T-helper 2 cell (primary cell): ENCODE measurements at regions not wholly inside any gene's neighbourhood (a gene's known extent, or its start where the extent isn't known, plus 50 kb on each side); places are given as distances from the start of the nearest gene placed in this dataset.
A peak's percentile ranks its signal among the peaks of the same experiment; 100 is the strongest.
"Not testable (repeated sequence)": the region's sequence is repeated elsewhere in the genome, so short reads cannot be mapped to it uniquely, and the experiment has no call there.

Experiments
- DNase-seq, 5 experiments: peaks; one replicate each; pipeline versions ENCODE4 v3.0.0 to v3.0.0-alpha.2; 2012 to 2022

DNA sequence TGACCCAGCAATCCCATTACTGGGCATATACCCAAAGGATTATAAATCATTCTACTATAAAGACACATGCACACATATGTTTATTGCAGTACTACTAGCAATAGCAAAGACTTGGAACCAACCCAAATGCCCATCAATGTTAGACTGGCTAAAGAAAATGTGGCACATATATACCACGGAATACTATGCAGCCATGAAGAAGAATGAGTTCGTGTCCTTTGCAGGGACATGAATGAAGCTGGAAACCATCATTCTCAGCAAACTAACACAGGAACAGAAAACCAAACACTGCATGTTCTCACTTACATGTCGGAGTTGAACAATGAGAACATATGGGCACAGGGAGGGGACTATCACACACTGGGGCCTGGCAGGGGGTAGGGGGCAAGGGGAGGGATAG lies 183.0 kb downstream of the HACE1 start:
- not testable (repeated sequence) for DNase-seq

GRCh38 chr6:104675161-104675560 lies 184.6 kb downstream of the HACE1 start:
- DNase-seq, result not testable (repeated sequence)

DNA sequence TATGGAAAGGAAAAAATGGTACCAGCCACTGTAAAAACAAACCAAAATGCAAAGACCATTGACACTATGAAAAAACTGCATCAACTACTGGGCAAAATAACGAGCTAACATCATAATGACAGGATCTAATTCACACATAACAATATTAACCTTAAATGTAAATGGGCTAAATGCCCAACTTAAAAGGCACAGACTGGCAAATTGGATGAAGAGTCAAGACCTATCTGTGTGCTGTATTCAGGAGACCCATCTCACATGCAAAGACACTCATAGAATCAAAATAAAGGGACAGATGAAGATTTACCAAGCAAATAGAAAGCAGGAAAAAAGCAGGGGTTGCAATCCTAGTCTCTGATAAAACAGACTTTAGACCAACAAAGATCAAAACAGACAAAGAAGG lies 186.6 kb downstream of the HACE1 start:
- not testable (repeated sequence) for DNase-seq

DNA sequence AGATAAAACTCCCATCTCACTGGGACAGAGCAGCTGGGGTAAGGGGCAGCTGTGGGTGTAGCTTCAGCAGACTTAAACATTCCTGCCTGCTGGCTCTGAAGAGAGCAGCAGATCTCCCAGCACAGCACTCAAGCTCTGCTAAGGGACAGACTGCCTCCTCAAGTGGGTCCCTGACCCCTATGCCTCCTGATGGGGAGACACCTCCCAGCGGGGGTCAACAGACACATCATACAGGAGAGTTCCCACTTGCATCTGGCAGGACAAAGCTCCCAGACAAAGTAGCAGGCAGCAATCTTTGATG lies 188.2 kb downstream of the HACE1 start:
- not testable (repeated sequence) for DNase-seq

DNA sequence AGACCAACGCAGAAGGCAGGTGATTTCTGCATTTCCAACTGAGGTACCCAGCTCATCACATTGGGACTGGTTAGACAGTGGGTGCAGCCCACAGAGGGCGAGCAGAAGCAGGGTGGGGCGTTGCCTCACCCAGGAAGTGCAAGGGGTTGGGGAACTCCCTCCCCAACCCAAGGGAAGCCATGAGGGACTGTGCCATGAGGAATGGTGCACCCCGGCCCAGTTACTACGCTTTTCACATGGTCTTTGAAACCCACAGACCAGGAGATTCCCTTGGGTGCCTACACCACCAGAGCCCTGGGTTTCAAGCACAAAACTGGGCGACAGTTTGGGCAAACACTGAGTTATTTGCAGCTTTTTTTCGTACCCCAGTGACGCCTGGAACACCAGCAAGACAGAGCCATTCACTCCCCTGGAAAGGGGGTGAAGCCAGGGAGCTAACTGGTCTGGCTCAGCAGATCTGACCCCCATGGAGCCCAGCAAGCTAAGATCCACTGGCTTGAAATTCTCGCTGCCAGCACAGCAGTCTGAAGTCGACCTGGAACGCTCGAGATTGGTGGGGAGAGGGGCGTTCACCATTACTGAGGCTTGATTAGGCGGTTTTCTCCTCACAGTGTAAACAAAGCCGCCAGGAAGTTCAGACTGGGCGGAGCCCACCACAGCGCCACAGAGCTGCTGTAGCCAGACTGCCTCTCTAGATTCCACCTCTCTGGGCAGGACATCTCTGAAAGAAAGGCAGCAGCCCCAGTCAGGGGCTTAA lies 188.7 kb downstream of the HACE1 start:
- peak in 2 of 5 experiments; percentile 10 to 61 for DNase-seq

DNA sequence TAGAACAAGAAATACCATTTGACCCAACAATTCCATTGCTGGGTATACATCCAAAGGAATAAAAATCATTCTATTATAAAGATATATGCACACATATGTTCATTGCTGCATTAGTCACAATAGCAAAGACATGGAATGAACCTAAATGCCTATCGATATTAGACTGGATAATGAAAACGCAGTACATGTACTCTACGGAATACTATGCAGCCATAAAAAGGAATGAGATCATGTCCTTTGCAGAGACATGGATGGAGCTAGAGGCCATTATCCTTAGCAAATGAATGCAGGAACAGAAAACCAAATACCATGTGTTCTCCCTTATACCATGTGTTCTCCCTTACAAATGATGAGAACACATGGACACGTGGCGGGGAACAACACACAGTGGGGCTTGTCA lies 190.2 kb downstream of the HACE1 start:
- DNase-seq, result no peak

DNA sequence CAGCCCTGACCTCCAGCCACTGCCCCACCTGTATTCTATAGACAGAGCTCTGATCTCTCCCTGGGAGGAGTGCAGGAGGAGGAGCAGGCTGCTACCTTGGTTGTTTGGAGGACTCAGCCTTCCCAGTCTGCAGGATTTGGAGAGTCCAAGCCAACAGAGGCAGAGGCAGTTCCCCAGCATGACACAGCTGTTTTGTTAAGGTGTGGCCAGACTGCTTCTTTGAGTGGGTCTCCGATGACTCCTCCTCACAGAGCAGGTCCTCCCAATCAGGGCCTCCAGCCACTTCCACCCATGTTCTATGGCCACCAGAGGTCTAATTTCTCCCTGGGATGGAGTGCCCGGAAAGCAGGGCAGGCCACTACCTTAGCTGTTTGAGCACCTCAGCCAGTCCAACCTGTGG lies 203.5 kb downstream of the HACE1 start:
- DNase-seq, result no peak

GRCh38 chr6:104653781-104654180 lies 205.9 kb downstream of the HACE1 start:
- peak in 1 of 5 experiments; percentile 6 for DNase-seq

- no peak for DNase-seq
Observed at GRCh38 chr6:104648347-104648746, 211.4 kb downstream of the HACE1 start.

- DNase-seq, result no peak
Observed at GRCh38 chr6:104644848-104645247, 214.9 kb downstream of the HACE1 start.

GRCh38 chr6:104642871-104643270 lies 216.8 kb downstream of the HACE1 start:
- DNase-seq, result no peak

- DNase-seq, result no peak
Observed at GRCh38 chr6:104640761-104641160, 219.0 kb downstream of the HACE1 start.

DNA sequence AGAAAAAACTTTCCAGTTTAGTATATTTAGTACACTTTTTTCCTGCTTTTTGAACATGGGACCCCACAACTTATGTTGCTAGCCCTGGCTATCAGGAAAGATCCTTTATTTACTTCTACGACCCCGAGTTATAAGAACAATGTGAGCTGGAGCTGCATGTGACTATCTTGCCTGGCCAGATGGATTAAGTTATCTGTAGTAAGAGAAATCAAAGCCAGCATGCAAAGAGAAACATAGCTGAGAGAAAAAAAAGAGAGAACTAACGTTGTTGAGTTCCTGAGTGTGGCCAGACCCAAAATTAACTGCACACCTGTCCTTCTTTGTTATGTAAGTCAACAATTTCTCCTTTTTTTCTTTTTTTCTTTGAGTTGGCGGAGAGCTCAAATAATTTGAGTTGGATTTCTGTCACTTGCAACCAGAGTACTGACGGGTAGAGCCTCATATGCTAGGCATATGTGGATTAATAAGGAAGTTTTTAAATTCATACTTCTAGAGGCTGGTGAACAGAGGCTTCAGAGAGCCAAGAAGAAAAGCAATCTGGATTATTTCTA lies 219.5 kb downstream of the HACE1 start:
- DNase-seq, result no peak

GRCh38 chr6:104639668-104640067 lies 220.1 kb downstream of the HACE1 start:
- DNase-seq, result peak in 1 of 5 experiments; percentile 7

- DNase-seq, result no peak
Observed at GRCh38 chr6:104638841-104639290, 220.9 kb downstream of the HACE1 start.

DNA sequence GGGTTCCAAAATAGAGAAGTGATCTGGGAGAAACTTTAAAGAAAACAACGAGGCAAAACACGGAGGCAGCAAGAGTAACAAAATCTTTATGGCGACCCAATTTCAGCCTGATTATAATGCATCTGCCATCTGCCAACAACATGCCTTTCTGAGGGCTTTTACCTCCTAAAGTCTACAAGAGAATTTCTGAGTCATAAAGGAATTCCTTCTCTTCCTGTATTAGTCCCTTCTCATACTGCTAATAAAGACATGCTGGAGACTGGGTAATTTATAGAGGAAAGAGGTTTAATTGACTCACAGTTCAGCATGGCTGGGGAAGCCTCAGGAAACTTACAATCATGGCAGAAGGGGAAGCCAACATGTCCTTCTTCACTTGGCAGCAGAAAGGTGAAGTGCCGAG lies 226.6 kb downstream of the HACE1 start:
- no peak for DNase-seq

- DNase-seq, result no peak
Observed at GRCh38 chr6:104632588-104632987, 227.1 kb downstream of the HACE1 start.

- no peak for DNase-seq
Observed at GRCh38 chr6:104630955-104631354, 228.8 kb downstream of the HACE1 start.

DNA sequence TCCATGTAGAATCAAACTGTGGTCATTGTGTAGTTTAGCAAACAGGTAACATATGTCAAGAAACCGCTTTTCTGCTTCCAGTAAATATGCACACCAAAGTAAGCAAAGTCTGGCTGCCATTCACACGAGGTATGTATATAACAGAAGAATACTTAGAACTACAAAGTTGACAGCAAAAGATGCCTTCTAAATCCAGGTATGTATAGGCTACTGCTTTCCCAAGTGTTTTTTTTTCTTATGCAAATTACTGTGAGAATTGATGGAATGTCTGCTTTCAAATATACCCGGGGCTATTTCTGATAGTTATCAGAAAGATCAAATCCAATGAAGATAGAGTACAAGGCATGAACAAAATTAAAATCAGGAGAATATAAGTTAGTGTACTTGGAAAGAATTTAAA lies 229.2 kb downstream of the HACE1 start:
- DNase-seq, result no peak

DNA sequence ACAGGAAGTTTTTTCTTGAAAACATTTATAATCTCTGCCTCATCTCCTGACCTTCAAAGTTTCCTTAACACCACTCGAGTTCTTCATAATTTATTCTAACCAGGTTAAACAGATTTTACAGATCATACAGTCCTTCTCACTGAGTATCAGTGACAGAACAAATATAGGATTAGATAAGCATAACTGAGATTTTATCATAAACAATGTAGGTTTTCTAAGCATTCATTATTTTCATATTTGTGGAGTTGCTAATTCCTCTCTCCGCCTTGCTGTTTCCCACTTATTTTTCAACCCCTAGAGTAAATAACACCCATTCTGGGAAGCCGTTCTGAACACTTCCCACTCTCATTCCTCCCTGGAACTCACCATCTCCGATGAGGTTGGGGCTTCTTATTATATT lies 229.9 kb downstream of the HACE1 start:
- no peak for DNase-seq

DNA sequence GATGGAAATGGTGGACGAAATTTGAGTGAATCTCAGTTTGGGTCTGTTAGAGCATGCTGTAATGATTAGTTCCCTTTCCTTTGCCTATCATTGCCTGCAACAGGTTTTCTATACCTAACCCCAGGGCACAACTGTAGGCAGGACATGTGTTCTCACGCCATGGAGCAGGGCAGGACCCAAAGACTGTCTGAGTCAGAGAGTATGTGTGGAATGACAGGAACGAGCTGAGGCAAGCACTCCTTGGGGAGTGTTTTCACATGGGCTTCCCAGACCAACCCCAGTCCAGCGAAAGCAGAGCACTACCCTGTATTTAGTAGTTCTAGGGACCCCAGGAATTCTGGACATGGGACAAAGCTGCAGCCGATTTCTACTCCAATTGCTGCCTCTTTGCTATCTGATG lies 234.2 kb downstream of the HACE1 start:
- DNase-seq, result no peak

DNA sequence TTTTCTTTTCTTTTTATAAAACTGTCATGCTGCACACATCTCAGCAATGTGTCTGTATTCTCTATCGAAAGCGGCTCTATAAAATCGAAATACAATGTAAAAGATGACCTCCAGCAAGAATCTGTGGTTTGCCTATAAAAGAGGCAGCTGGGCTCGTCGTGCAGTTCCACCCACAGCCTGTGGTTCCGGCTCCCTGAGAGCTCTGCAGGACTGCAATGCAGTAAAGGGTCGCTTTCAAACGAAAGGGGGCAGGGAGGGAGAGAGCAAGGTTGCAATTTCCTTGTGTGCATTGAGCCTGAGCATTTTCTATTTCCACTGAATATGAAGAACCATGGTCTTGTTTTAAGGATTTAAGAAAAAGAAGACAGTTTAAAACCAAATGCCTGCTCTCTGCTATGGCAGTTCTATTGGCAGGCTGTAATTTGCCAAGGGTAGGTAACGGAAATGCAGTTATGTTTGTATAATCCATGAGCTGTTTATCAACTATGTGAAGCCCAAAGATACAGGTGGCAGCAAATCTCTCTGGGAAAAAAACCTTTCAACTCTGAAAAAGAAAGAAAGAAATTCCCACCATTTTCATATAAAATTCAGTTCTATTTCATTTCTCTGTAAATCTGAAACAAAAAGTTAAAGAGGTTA lies 236.5 kb downstream of the HACE1 start:
- DNase-seq, result peak in 1 of 5 experiments; percentile 5

GRCh38 chr6:104621396-104621795 lies 238.3 kb downstream of the HACE1 start:
- DNase-seq, result no peak

DNA sequence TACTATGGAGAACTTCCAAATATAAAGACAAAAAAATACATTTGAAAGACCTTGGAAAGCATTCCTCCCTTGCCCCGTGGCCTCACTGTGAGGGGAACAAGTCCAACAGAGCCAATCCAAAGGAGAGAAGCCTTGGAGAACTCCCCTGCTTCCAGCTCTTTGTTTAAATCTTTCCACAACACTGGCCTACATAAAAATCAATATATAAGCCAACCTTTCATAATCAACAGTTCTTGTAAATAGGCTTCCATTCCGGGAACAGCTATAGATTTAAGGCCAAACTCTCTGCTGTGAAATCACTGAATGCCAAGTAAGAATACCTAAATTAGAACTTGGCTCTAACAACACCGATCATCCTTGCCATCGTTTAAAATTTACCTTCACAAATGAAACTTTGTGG lies 242.1 kb downstream of the HACE1 start:
- DNase-seq, result no peak
